Left hindlimb (tissue), 1 donor: ENCODE measurements at regions not wholly inside any gene's neighbourhood (a gene's known extent, or its start where the extent isn't known, plus 50 kb on each side); places are given as distances from the start of the nearest gene placed in this dataset.
A peak's percentile ranks its signal among the peaks of the same experiment; 100 is the strongest.
"Not testable (repeated sequence)": the region's sequence is repeated elsewhere in the genome, so short reads cannot be mapped to it uniquely, and the experiment has no call there.

Experiments used
- DNase-seq: peaks from one replicate; pipeline ENCODE4 v3.0.0-alpha.2; 2018

- DNase-seq: no peak
Measured at GRCh38 chr1:64363111-64363510, 106.8 kb upstream of the CACHD1 start.

DNA sequence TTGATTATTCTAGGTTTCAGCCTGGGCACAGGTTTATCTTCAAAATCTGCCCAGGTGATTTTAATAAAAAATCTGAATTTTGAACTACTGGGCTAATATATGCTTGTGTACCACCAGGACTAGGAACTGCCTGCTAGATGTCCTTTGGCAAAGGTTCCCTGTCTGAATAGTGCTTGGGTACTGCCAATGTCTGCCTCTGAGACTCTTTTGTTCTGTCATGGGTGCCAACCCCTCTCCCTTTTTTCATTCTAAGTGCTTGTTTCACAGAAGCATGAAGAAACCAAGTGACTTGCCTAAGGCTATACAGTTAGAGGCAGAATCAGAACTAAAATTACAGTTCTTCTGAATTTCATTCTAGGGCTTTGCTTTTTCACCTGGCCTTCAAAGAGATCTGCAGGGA lies 106.3 kb upstream of the CACHD1 start:
- DNase-seq: no peak

DNA sequence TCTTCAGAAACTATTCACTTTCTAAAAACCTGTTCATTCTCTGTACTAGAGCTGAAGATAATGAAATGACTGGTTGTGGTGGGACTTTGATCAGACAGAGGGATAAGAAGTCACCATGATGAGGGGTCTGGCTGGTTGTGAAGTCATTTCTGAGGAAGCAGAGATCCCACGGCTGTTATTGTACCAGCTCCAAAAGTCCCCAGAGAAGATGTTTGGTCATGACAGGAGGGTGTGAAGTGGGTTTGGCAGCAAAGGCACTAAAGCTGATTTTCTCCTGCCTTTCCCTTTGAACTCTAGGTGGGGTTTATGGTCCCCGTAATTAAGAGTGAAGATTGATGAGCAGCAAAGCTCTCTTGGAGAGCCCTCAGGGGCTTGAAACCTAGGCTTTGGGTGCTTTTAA lies 103.1 kb upstream of the CACHD1 start:
- DNase-seq: no peak

GRCh38 chr1:64368344-64368743 lies 101.6 kb upstream of the CACHD1 start:
- DNase-seq: no peak

DNA sequence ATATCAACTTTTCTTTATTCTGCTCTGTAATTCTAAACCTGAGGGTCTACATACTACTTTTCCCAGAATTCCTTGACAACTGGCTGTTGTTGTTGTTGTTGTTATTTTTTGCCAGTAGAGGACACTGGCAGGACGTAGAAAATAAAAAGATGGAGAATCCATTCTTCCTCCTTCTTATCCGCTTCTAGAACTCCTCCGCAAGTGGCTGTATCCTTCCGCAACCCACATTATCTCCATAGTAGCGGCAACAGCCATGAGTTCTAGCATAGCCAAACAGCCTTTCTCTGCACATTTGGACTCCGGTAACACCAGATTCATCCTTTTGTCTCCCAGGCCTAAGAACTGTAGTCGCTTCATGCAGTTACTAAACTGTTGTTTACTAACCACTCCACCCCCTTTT lies 91.1 kb upstream of the CACHD1 start:
- no peak for DNase-seq

DNA sequence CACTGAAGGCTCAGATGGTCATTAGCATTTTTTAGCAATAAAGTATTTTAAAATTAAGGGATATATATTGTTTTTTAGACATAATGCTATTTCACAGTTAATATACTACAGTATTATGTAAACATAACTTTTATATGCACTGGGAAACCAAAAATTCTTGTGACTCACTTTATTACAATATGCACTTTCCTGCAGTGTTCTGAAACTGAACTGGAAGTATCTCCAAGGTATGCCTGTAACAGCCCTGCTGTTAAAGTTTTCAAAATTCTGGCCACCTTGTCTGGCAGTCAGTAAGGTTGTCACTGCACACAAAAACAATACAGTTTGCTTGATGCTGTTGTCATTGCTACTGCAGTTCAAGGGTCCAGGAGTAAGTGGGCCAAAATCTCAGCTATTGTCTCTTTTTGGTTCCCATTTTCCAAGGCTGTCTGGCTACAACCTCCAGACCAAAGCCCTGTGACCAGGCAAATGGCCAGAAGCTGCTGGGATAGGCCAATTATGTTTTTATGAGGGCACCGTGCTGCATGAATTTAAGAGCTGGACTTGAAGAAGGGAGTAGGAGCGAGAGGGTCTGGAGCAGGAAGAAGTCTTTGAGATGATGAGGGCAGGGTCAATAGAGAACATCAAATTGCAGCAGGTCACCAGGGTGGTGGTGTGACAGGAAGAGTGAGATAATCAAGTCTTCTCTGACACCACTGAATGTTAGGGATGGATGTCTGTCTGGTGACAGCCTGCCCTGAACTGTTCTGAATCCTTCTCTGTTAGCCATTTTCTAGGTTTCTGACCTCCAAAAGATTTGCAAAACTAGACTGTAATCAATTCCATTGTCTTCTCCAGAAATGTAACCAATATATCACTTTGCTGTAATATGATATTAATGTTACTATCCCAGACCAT lies 82.3 kb upstream of the CACHD1 start:
- peak; percentile 60 for DNase-seq

DNA sequence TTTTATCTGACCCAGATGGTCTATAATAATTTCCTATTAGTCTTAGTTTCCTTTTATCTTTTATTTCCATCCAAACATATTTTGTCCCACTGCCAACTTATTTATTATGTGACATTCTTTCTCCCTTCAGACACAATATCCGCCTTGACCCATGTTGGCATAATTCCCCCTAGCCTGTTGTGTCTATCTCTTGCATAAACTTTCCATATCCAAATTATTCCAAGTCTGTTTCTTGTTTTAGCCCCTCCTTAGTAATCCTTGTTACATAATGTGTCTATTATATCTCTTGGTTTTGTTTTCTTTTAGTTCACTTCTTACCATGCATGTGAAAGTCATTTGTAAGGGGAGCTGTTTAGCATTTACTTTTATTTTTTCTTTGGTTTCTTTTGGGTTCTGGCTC lies 81.6 kb upstream of the CACHD1 start:
- DNase-seq: no peak

GRCh38 chr1:64392109-64392508 lies 77.8 kb upstream of the CACHD1 start:
- DNase-seq: no peak

DNA sequence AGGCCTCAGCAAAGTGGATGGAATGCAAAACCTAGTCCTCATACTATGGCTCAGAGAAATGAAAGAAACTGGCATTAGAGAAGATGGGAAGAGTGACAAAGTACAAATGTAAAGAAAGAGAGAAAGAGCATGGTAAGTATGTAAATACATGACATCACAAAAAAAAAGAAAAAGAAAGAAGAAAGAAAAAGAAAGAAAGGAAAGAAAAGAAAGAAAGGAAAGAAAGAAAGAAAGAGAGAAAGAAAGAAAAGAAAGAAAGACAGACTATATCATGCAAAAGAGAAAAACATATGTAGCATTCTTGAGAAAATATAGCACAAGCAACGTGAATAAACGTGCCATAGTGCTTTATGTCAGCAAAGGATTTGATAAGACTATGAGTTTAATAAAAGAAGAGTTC lies 76.1 kb upstream of the CACHD1 start:
- DNase-seq: no peak

GRCh38 chr1:64396817-64397216 lies 73.1 kb upstream of the CACHD1 start:
- no peak for DNase-seq

DNA sequence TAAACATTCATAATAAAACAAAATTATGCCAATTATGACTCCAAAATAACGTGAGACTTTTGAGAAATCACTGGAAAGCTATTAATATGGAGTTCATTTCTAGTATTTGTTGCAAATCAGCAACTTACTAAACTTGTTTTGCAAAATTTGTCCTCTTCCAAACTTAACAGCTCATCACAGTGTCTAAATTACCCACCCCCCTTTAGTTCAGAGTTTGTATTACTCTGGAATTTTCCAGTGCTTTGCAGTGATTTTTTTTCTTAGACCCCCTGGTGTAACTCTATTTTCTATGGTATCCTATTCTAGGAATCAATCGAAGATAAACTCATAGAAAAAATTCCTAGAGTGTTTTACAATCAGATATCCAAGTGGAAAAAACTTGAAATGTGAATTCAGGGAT lies 72.4 kb upstream of the CACHD1 start:
- DNase-seq: no peak

- DNase-seq: no peak
Measured at GRCh38 chr1:64398936-64399335, 71.0 kb upstream of the CACHD1 start.

- DNase-seq: no peak
Measured at GRCh38 chr1:64401285-64401684, 68.6 kb upstream of the CACHD1 start.

- no peak for DNase-seq
Measured at GRCh38 chr1:64403331-64403730, 66.6 kb upstream of the CACHD1 start.

- no peak for DNase-seq
Measured at GRCh38 chr1:64404202-64404601, 65.7 kb upstream of the CACHD1 start.

DNA sequence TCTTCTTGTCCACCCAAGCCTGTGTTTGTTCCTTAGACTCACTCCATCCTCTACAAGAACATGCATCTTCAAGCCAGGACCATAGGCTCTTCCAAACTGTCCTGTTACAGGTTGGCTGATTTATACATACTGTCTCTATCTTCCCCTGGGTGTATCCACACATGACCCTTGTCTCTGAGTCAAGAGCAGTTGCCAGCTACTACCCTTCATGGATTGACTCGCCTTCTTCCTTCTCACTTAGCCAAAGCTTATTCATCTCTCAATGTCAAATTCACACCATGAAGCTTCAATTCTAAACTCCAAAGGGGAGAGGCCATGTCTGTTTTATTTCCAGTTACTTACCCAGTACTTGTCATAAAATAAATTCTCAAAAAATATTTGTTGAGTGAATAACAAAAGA lies 64.1 kb upstream of the CACHD1 start:
- no peak for DNase-seq

GRCh38 chr1:64410217-64410616 lies 59.7 kb upstream of the CACHD1 start:
- no peak for DNase-seq

DNA sequence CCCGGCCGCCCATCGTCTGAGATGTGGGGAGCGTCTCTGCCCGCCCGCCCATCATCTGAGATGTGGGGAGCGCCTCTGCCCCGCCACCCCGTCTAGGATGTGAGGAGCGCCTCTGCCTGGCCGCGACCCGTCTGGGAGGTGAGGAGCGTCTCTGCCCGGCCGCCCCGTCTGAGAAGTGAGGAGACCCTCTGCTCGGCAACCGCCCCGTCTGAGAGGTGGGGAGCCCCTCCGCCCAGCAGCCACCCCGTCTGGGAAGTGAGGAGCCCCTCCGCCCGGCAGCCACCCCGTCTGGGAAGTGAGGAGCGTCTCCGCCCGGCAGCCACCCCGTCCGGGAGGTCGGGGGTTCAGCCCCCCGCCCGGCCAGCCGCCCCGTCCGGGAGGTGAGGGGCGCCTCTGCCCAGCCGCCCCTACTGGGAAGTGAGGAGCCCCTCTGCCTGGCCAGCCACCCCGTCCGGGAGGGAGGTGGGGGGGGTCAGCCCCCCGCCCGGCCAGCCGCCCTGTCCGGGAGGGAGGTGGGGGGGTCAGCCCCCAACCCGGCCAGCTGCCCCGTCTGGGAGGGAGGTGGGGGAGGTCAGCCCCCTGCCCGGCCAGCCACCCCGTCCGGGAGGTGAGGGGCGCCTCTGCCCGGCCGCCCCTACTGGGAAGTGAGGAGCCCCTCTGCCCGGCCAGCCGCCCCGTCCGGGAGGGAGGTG lies 54.9 kb upstream of the CACHD1 start:
- not testable (repeated sequence) for DNase-seq

DNA sequence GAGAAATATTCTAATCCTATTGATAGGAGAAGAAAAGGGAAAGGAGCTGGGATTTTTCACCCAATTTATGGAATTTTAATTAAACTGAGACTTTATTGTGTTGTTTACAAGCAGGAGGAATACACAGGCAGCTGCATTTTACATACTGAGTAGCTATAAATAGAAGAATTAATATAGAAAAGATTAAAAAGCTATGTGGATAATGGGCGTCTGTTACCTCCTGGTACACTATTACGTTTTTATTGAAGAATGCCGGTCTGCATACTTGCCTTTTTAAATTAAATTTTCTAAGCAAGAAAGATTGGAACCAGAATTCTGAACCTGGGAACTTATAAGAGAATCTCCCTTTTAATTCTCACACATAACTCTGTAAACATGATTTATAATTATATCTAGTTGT lies 52.1 kb upstream of the CACHD1 start:
- DNase-seq: no peak
